H1 (cell line): ENCODE measurements at regions not wholly inside any gene's neighbourhood (a gene's known extent, or its start where the extent isn't known, plus 50 kb on each side); places are given as distances from the start of the nearest gene placed in this dataset.

Experiments
- CTCF ChIA-PET: fragments of 300-600 bp; sonication (Branson Sonifier 250); formaldehyde crosslinking; loops from one replicate; lab custom pipeline; 2021; ENCODE audit not compliant: partially characterized antibody; lab: Charles Lee
- POLR2A ChIA-PET: fragments of 300-600 bp; sonication (Branson Sonifier 250); formaldehyde crosslinking; loops from one replicate; lab custom pipeline; 2021; ENCODE audit warnings: inconsistent platforms; ENCODE audit not compliant: partially characterized antibody; lab: Charles Lee
- DNase-seq, 2 experiments: peaks; one replicate each; pipeline versions ENCODE4 v3.0.0 to v3.0.0-alpha.2; 2010 to 2022; ENCODE audit warnings: low spot score in 2 of 2, low read depth in 1 of 2, mixed read lengths in 1 of 2
- FAIRE-seq: peaks from 2 replicates; lab custom pipeline; 2011; peaks lifted over from hg19 to GRCh38; lab: Jason Lieb, UNC
- H2AFZ ChIP-seq: 2 replicates; pipeline ENCODE4 v1.8.1; 2012; ENCODE audit warnings: low read length, inconsistent platforms
- H2AK5ac ChIP-seq: 2 replicates; pipeline ENCODE4 v1.6.1; 2013; ENCODE audit warnings: low read depth, low read length
- H2BK120ac ChIP-seq: replicated peaks from 2 replicates; pipeline ENCODE3; 2013; ENCODE audit warnings: low read depth, low read length, inconsistent platforms
- H2BK12ac ChIP-seq: 2 replicates; pipeline ENCODE4 v1.6.1; 2013; ENCODE audit warnings: low read depth, low read length
- H2BK15ac ChIP-seq: 2 replicates; pipeline ENCODE4 v1.6.1; 2013; ENCODE audit warnings: low read length
- H2BK20ac ChIP-seq: 2 replicates; pipeline ENCODE4 v1.6.1; 2013; ENCODE audit warnings: low read length
- H2BK5ac ChIP-seq: 2 replicates; pipeline ENCODE4 v1.6.1; 2013; ENCODE audit warnings: low read depth, low read length
- H3K14ac ChIP-seq: 2 replicates; pipeline ENCODE4 v1.6.1; 2013; ENCODE audit warnings: inconsistent platforms; ENCODE audit not compliant: insufficient read length
- H3K18ac ChIP-seq: 2 replicates; pipeline ENCODE4 v1.6.1; 2013; ENCODE audit warnings: low read length; ENCODE audit errors: extremely low read depth
- H3K23ac ChIP-seq: 2 replicates; pipeline ENCODE4 v1.6.1; 2013; ENCODE audit warnings: inconsistent platforms; ENCODE audit not compliant: insufficient read length
- H3K23me2 ChIP-seq: 2 replicates; pipeline ENCODE4 v1.6.1; 2013; ENCODE audit warnings: low read depth, low read length
- H3K27ac ChIP-seq: 2 replicates; pipeline ENCODE4 v1.6.1; 2011; ENCODE audit warnings: low read depth, low read length, inconsistent platforms
- H3K27me3 ChIP-seq, 4 experiments: replicated peaks in 1 of 4; 1 replicate in 1 of 4; 2 replicates in 3 of 4; pipeline versions ENCODE4 v1.6.1 to v1.8.1; 2011 to 2013; ENCODE audit warnings: low read length in 3 of 4, mild to moderate bottlenecking in 3 of 4, inconsistent platforms in 2 of 4, mixed read lengths in 2 of 4, moderate library complexity in 1 of 4; ENCODE audit not compliant: control insufficient read depth in 3 of 4, insufficient read depth in 3 of 4; ENCODE audit errors: extremely low read depth in 1 of 4
- H3K36me3 ChIP-seq, 4 experiments: 2 replicates each; pipeline versions ENCODE4 v1.6.1 to v1.8.1; 2011 to 2013; ENCODE audit warnings: mild to moderate bottlenecking in 4 of 4, low read length in 3 of 4, moderate library complexity in 2 of 4, control low read depth in 1 of 4, inconsistent platforms in 1 of 4; ENCODE audit not compliant: insufficient read depth in 4 of 4, control insufficient read depth in 2 of 4
- H3K4ac ChIP-seq: replicated peaks from 2 replicates; pipeline ENCODE3; 2013; ENCODE audit warnings: low read length, low read depth, mixed read lengths, inconsistent platforms; ENCODE audit not compliant: insufficient read length
- H3K4me1 ChIP-seq, 4 experiments: replicated peaks in 1 of 4; 1 replicate in 1 of 4; 2 replicates in 3 of 4; pipeline versions ENCODE4 v1.6.1 to v1.8.1; 2011 to 2013; ENCODE audit warnings: low read length in 3 of 4, inconsistent platforms in 2 of 4, mixed read lengths in 1 of 4; ENCODE audit not compliant: insufficient read depth in 4 of 4, control insufficient read depth in 3 of 4
- H3K4me2 ChIP-seq, 2 experiments: 2 replicates each; pipeline versions ENCODE4 v1.6.1 to v1.8.1; 2011 to 2013; ENCODE audit warnings: low read depth in 2 of 2, low read length in 2 of 2, control low read depth in 1 of 2, inconsistent platforms in 1 of 2, mild to moderate bottlenecking in 1 of 2; ENCODE audit not compliant: insufficient read depth in 1 of 2
- H3K4me3 ChIP-seq, 4 experiments: fragments of 200-600, 300-600 bp in 1 of 4; sonication (generic), shearing (Covaris generic), sonication (Bioruptor Twin) in 1 of 4; 2 replicates each; pipeline versions ENCODE4 v1.5.1 to v1.8.1; 2011 to 2016; ENCODE audit warnings: low read length in 4 of 4, low read depth in 3 of 4, control low read depth in 2 of 4, inconsistent platforms in 2 of 4, mild to moderate bottlenecking in 2 of 4, mixed read lengths in 1 of 4, moderate library complexity in 1 of 4; ENCODE audit not compliant: insufficient read depth in 2 of 4; ENCODE audit errors: extremely low read depth in 1 of 4
- H3K56ac ChIP-seq: replicated peaks from 2 replicates; pipeline ENCODE3; 2013; ENCODE audit warnings: low read depth, mild to moderate bottlenecking, mixed read lengths, low read length, inconsistent platforms; ENCODE audit not compliant: insufficient read length
- H3K79me1 ChIP-seq: 2 replicates; pipeline ENCODE4 v1.6.1; 2013; ENCODE audit warnings: low read depth, low read length, control low read depth
- H3K79me2 ChIP-seq, 2 experiments: 2 replicates each; pipeline versions ENCODE4 v1.6.1 to v1.8.1; 2012 to 2013; ENCODE audit warnings: low read length in 2 of 2, mild to moderate bottlenecking in 2 of 2, inconsistent platforms in 1 of 2; ENCODE audit not compliant: insufficient read depth in 2 of 2, control insufficient read depth in 1 of 2
- H3K9ac ChIP-seq, 4 experiments: replicated peaks in 1 of 4; 1 replicate in 1 of 4; 2 replicates in 3 of 4; pipeline versions ENCODE4 v1.6.1 to v1.8.1; 2011 to 2013; ENCODE audit warnings: low read depth in 3 of 4, low read length in 3 of 4, control low read depth in 2 of 4, mild to moderate bottlenecking in 2 of 4, moderate library complexity in 2 of 4, inconsistent platforms in 1 of 4; ENCODE audit errors: extremely low read depth in 1 of 4
- H3K9me3 ChIP-seq, 2 experiments: 2 replicates each; pipeline versions ENCODE4 v1.6.1 to v1.8.1; 2012 to 2013; ENCODE audit warnings: mild to moderate bottlenecking in 2 of 2, moderate library complexity in 2 of 2, control low read depth in 1 of 2, inconsistent platforms in 1 of 2, low read depth in 1 of 2, low read length in 1 of 2, mixed read lengths in 1 of 2; ENCODE audit not compliant: insufficient read depth in 2 of 2
- H4K20me1 ChIP-seq, 2 experiments: replicated peaks in 1 of 2; 2 replicates each; pipeline versions ENCODE3 to v1.8.1; 2011 to 2013; ENCODE audit warnings: inconsistent platforms in 2 of 2, low read length in 2 of 2, mild to moderate bottlenecking in 1 of 2; ENCODE audit not compliant: insufficient read depth in 2 of 2, control insufficient read depth in 1 of 2
- H4K5ac ChIP-seq: 2 replicates; pipeline ENCODE4 v1.6.1; 2013; ENCODE audit warnings: low read length, low read depth, mixed read lengths, inconsistent platforms; ENCODE audit not compliant: insufficient read length
- H4K8ac ChIP-seq: 2 replicates; pipeline ENCODE4 v1.8.0; 2013; ENCODE audit warnings: mild to moderate bottlenecking, moderate library complexity, low read length, inconsistent platforms; ENCODE audit not compliant: insufficient read depth; ENCODE audit errors: extremely low read depth
- H4K91ac ChIP-seq: replicated peaks from 2 replicates; pipeline ENCODE3; 2013; ENCODE audit warnings: low read length, mixed read lengths, inconsistent platforms; ENCODE audit not compliant: insufficient read length
- BCL11A ChIP-seq, 2 experiments: IDR thresholded peaks; one replicate each; pipeline ENCODE4 v1.6.1; 2011; ENCODE audit warnings: low read depth in 2 of 2, low read length in 2 of 2, mild to moderate bottlenecking in 2 of 2
- HDAC6 ChIP-seq: IDR thresholded peaks from one replicate; pipeline ENCODE4 v1.7.1; 2012; ENCODE audit warnings: low read depth, mild to moderate bottlenecking, inconsistent platforms, low read length, moderate library complexity
- JUND ChIP-seq: IDR thresholded peaks from 2 replicates; pipeline ENCODE4 v1.6.1; 2011; ENCODE audit warnings: mild to moderate bottlenecking, improper control_type of control experiment, low read length
- KDM1A ChIP-seq: fragments of 200-600, 300-600 bp; sonication (generic); IDR thresholded peaks from 2 replicates; pipeline ENCODE4 v1.7.1; 2016; ENCODE audit warnings: mild to moderate bottlenecking, low read length, borderline replicate concordance
- POLR2A ChIP-seq, 2 experiments: IDR thresholded peaks; 1 replicate in 1 of 2; 2 replicates in 1 of 2; pipeline ENCODE4 v1.6.1; 2011; ENCODE audit warnings: low read depth in 2 of 2, low read length in 2 of 2, mild to moderate bottlenecking in 2 of 2; ENCODE audit errors: control extremely low read depth in 1 of 2
- RXRA ChIP-seq: IDR thresholded peaks from 2 replicates; pipeline ENCODE4 v1.6.1; 2011; ENCODE audit warnings: low read depth, mild to moderate bottlenecking, low read length, moderate library complexity; ENCODE audit not compliant: insufficient read depth
- SIX5 ChIP-seq: IDR thresholded peaks from 2 replicates; pipeline ENCODE4 v1.6.1; 2011; ENCODE audit warnings: mild to moderate bottlenecking, low read depth, low read length
- TBP ChIP-seq: IDR thresholded peaks from 2 replicates; pipeline ENCODE4 v1.6.1; 2011; ENCODE audit warnings: low read depth, low read length, improper control_type of control experiment
- YY1 ChIP-seq: IDR thresholded peaks from 2 replicates; pipeline ENCODE4 v1.6.1; 2011; ENCODE audit warnings: low read depth, mild to moderate bottlenecking, low read length
- WGBS, 2 experiments: shearing (Covaris generic) in 1 of 2; methylation state at CpG; one replicate each; pipeline versions ENCODE4 v1.1.6 to v1.1.7; 2013 to 2015; ENCODE audit warnings: low lambda C conversion rate in 2 of 2, mixed read lengths in 2 of 2, inconsistent platforms in 1 of 2, low coverage in 1 of 2, missing lambda C conversion rate in 1 of 2; ENCODE audit not compliant: insufficient replicate concordance in 2 of 2, insufficient coverage in 1 of 2, insufficient read length in 1 of 2; ENCODE audit errors: extremely low coverage in 1 of 2, missing lambda C conversion rate in 1 of 2; 5-methylcytosine and 5-hydroxymethylcytosine counted together

DNA sequence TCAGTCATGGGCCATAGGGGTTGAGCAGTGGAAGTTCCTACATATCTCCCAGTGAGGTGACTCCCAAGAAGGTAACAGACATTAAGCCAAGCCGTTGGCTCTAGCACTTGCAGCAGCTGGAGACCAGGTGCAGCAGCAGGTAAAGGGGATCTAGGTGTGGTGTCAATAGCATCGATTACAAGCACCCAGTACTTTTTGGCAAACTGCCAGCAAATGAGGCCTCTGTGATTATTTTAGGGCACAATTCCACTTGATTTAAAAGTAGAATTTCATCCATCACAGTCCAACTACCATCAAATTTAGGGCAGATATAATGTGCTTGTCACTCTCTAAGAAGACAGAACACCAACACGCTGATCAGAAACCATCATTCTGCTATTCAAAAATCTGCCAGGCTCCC lies 224.1 kb upstream of the EGLN3 start:
- no peak for FAIRE-seq
- no peak overlapping the region for H3K4me3 ChIP-seq

More for the DNA sequence above, 224.1 kb upstream of the EGLN3 start:
- no peaks in the 10 kb centered on the region for H3K79me1 ChIP-seq
- no peaks in the 10 kb centered on the region for H3K9me3 ChIP-seq
- H3K79me2 ChIP-seq: no peaks in the 10 kb centered on the region
- WGBS, 2 experiments: 88% methylated on average over 3 of the region's 3 CpGs; no CpG with 5 or more reads in 1 of the 2 experiments
- H3K27me3 ChIP-seq: no peaks in the 10 kb centered on the region
- H4K20me1 ChIP-seq: no peaks in the 10 kb centered on the region
- H2BK15ac ChIP-seq: no peak overlapping the region
- no peak overlapping the region for H3K23ac ChIP-seq
- no peak overlapping the region for H3K4ac ChIP-seq
- ChIA-PET CTCF (no interaction called here), POLR2A (no interaction called here)
- no peak overlapping the region for H3K27ac ChIP-seq
- TF ChIP-seq YY1 (no peak), RXRA (no peak), POLR2A (IDR thresholded peaks at IDR 0.05; ENCODE audit: control extremely low read depth in 1 of 2, low read depth in 2 of 2, low read length in 2 of 2) (no peak), TBP (no peak), JUND (no peak), BCL11A (IDR thresholded peaks at IDR 0.05; ENCODE audit: low read depth in 2 of 2, low read length in 2 of 2) (no peak), HDAC6 (no peak), KDM1A (no peak), SIX5 (no peak)
- no peak overlapping the region for H3K18ac ChIP-seq
- H3K4me2 ChIP-seq: no peak overlapping the region
- H3K56ac ChIP-seq: no peak overlapping the region
- H2BK5ac ChIP-seq: no peak overlapping the region
- no peak overlapping the region for H3K14ac ChIP-seq
- no peak overlapping the region for H2AFZ ChIP-seq
- H4K91ac ChIP-seq: no peak overlapping the region
- no peak overlapping the region for H4K8ac ChIP-seq
- H3K4me1 ChIP-seq: no peaks in the 10 kb centered on the region
- H2BK12ac ChIP-seq: no peak overlapping the region
- DNase-seq: no peak
- no peaks in the 10 kb centered on the region for H3K23me2 ChIP-seq
- H2AK5ac ChIP-seq: no peak overlapping the region
- no peak overlapping the region for H4K5ac ChIP-seq
- no peaks in the 10 kb centered on the region for H3K36me3 ChIP-seq
- no peak overlapping the region for H2BK120ac ChIP-seq
- H2BK20ac ChIP-seq: no peak overlapping the region
- no peak overlapping the region for H3K9ac ChIP-seq
